Muscle of leg (tissue), 3 donors: ENCODE measurements at regions not wholly inside any gene's neighbourhood (a gene's known extent, or its start where the extent isn't known, plus 50 kb on each side); places are given as distances from the start of the nearest gene placed in this dataset.
A peak's percentile ranks its signal among the peaks of the same experiment; 100 is the strongest.
"Not testable (repeated sequence)": the region's sequence is repeated elsewhere in the genome, so short reads cannot be mapped to it uniquely, and the experiment has no call there.

ENCODE experiments used
- DNase-seq: peaks from one replicate; pipeline ENCODE4 v3.0.0; 2013
- H3K27ac ChIP-seq: one replicate; pipeline ENCODE4 v1.5.1; 2013; ENCODE audit warnings: mild to moderate bottlenecking, low read length, control low read depth
- H3K27me3 ChIP-seq: one replicate; pipeline ENCODE4 v1.6.1; 2013; ENCODE audit warnings: low read length; ENCODE audit not compliant: control insufficient read depth, insufficient read depth
- H3K36me3 ChIP-seq: one replicate; pipeline ENCODE4 v1.6.1; 2013; ENCODE audit warnings: low read length; ENCODE audit not compliant: control insufficient read depth, insufficient read depth
- H3K4me1 ChIP-seq: one replicate; pipeline ENCODE4 v1.6.1; 2013; ENCODE audit warnings: low read length; ENCODE audit not compliant: control insufficient read depth, insufficient read depth
- H3K4me3 ChIP-seq: one replicate; pipeline ENCODE4 v1.5.1; 2013; ENCODE audit warnings: low read length, control low read depth
- H3K9me3 ChIP-seq: replicated peaks from 2 replicates; pipeline ENCODE4 v1.6.1; 2013; ENCODE audit warnings: low read depth, low read length; ENCODE audit not compliant: control insufficient read depth
- WGBS: methylation state at CpG from one replicate; pipeline ENCODE4 v1.1.5; 2013; ENCODE audit warnings: missing lambda C conversion rate; ENCODE audit not compliant: insufficient coverage; 5-methylcytosine and 5-hydroxymethylcytosine counted together

- 72% methylated on average over 4 of the region's 4 CpGs for WGBS
- Histone ChIP-seq H3K9me3 (peaks cover 8% of the 10 kb centered on the region), H3K4me3 (no peak overlapping the region), H3K27ac (no peak overlapping the region), H3K27me3 (peaks cover 42% of the 10 kb centered on the region), H3K4me1 (no peaks in the 10 kb centered on the region), H3K36me3 (no peaks in the 10 kb centered on the region)
- DNase-seq = no peak
Observed at GRCh38 chr20:48447456-48447855, 380.3 kb downstream of the PREX1 start.

- peaks cover 8% of the 10 kb centered on the region for H3K9me3 ChIP-seq
- 77% methylated on average over 2 of the region's 6 CpGs for WGBS
- H3K27me3 ChIP-seq = peaks cover 39% of the 10 kb centered on the region
- no peaks in the 10 kb centered on the region for H3K36me3 ChIP-seq
- H3K4me1 ChIP-seq = no peaks in the 10 kb centered on the region
- no peak overlapping the region for H3K27ac ChIP-seq
- no peak overlapping the region for H3K4me3 ChIP-seq
- DNase-seq = no peak
Observed at GRCh38 chr20:48445827-48446226, 382.0 kb downstream of the PREX1 start.

- Histone ChIP-seq H3K27me3 (peaks cover 43% of the 10 kb centered on the region), H3K4me1 (no peaks in the 10 kb centered on the region), H3K27ac (no peak overlapping the region), H3K4me3 (no peak overlapping the region), H3K9me3 (peaks cover 8% of the 10 kb centered on the region), H3K36me3 (no peaks in the 10 kb centered on the region)
- no peak for DNase-seq
Observed at GRCh38 chr20:48444249-48444648, 383.6 kb downstream of the PREX1 start.

GRCh38 chr20:48440916-48441315, 386.9 kb downstream of the PREX1 start:
- DNase-seq = no peak
- Histone ChIP-seq H3K27ac (no peak overlapping the region), H3K27me3 (peaks cover 43% of the 10 kb centered on the region), H3K36me3 (no peaks in the 10 kb centered on the region), H3K4me3 (no peak overlapping the region), H3K4me1 (peaks cover 3% of the 10 kb centered on the region), H3K9me3 (peaks cover 13% of the 10 kb centered on the region)
- 92% methylated on average over 2 of the region's 8 CpGs for WGBS

GRCh38 chr20:48440261-48440660, 387.5 kb downstream of the PREX1 start:
- H3K9me3 ChIP-seq = peaks cover 13% of the 10 kb centered on the region
- not testable (repeated sequence) for H3K36me3 ChIP-seq, DNase-seq, H3K4me1 ChIP-seq, H3K4me3 ChIP-seq, H3K27ac ChIP-seq
- H3K27me3 ChIP-seq = peaks cover 47% of the 10 kb centered on the region
- WGBS = 86% methylated on average over 2 of the region's 3 CpGs

GRCh38 chr20:48437146-48437545, 390.7 kb downstream of the PREX1 start:
- Histone ChIP-seq H3K27me3 (peaks cover 59% of the 10 kb centered on the region), H3K9me3 (peaks cover 5% of the 10 kb centered on the region), H3K36me3 (no peaks in the 10 kb centered on the region), H3K4me3 (no peak overlapping the region), H3K27ac (no peak overlapping the region), H3K4me1 (peaks cover 3% of the 10 kb centered on the region)
- no peak for DNase-seq
- 33% methylated on average over 1 of the region's 5 CpGs for WGBS

- peak; percentile 16 for DNase-seq
- 28% methylated on average over 3 of the region's 8 CpGs for WGBS
Observed at GRCh38 chr20:48436609-48437008, 391.2 kb downstream of the PREX1 start.

GRCh38 chr20:48433178-48433577, 394.6 kb downstream of the PREX1 start:
- peaks cover 3% of the 10 kb centered on the region for H3K4me1 ChIP-seq
- no peaks in the 10 kb centered on the region for H3K36me3 ChIP-seq
- WGBS = 89% methylated on average over 1 of the region's 4 CpGs
- peaks cover 4% of the 10 kb centered on the region for H3K9me3 ChIP-seq
- H3K4me3 ChIP-seq = no peak overlapping the region
- peaks cover 58% of the 10 kb centered on the region for H3K27me3 ChIP-seq
- H3K27ac ChIP-seq = no peak overlapping the region
- DNase-seq = no peak

More at GRCh38 chr20:48436609-48437008, 391.2 kb downstream of the PREX1 start:
- H3K4me1 ChIP-seq, H3K9me3 ChIP-seq, H3K36me3 ChIP-seq, H3K27ac ChIP-seq, H3K4me3 ChIP-seq: not testable (repeated sequence)
- peaks cover 58% of the 10 kb centered on the region for H3K27me3 ChIP-seq

GRCh38 chr20:48432494-48432832, 395.3 kb downstream of the PREX1 start:
- Histone ChIP-seq H3K27ac (no peak overlapping the region), H3K4me1 (peaks cover 3% of the 10 kb centered on the region), H3K36me3 (no peaks in the 10 kb centered on the region), H3K4me3 (no peak overlapping the region), H3K27me3 (peaks cover 52% of the 10 kb centered on the region), H3K9me3 (no peaks in the 10 kb centered on the region)
- DNase-seq = no peak
- 79% methylated on average over 3 of the region's 5 CpGs for WGBS

- peaks cover 56% of the 10 kb centered on the region for H3K27me3 ChIP-seq
- no peak for DNase-seq
- peaks cover 3% of the 10 kb centered on the region for H3K4me1 ChIP-seq
- H3K36me3 ChIP-seq = no peaks in the 10 kb centered on the region
- H3K27ac ChIP-seq = no peak overlapping the region
- 46% methylated on average over 6 of the region's 9 CpGs for WGBS
- H3K4me3 ChIP-seq = no peak overlapping the region
- no peaks in the 10 kb centered on the region for H3K9me3 ChIP-seq
Observed at GRCh38 chr20:48431653-48432493, 395.9 kb downstream of the PREX1 start.

GRCh38 chr20:48426630-48427029, 401.2 kb downstream of the PREX1 start:
- H3K27me3 ChIP-seq = peaks cover 39% of the 10 kb centered on the region

More at GRCh38 chr20:48426630-48427029, 401.2 kb downstream of the PREX1 start:
- no peak for DNase-seq
- Histone ChIP-seq H3K9me3 (no peaks in the 10 kb centered on the region), H3K36me3 (no peaks in the 10 kb centered on the region), H3K4me1 (peaks cover 4% of the 10 kb centered on the region), H3K4me3 (no peak overlapping the region), H3K27ac (no peak overlapping the region)
- no CpG with 5 or more reads among the region's 1 CpG for WGBS
